ENCODE measurements at regions not wholly inside any gene's neighbourhood (a gene's known extent, or its start where the extent isn't known, plus 50 kb on each side); places are given as distances from the start of the nearest gene placed in this dataset.

DNA sequence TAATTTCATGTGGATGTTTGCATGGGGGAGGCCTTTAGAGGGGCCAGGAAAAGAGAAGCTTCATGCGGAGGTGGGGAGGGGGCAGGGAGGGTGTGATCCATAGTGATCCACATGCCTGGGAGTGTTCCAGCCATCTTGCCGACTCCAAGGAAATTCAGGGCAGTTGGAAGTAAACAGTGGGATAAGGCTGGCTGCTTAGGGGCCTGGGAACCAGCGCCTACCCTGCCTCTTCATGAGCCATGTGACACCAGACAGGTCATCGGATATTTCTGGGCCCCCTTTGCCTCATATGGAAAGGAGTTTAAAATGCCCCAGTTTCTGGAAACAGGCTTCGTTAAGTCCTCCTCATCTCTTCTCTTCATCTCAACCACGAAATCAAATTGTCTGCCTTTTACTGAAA lies 983.2 kb downstream of the BCL11B start:
- no peak for DNase-seq (ENCODE audit: low read depth)

DNA sequence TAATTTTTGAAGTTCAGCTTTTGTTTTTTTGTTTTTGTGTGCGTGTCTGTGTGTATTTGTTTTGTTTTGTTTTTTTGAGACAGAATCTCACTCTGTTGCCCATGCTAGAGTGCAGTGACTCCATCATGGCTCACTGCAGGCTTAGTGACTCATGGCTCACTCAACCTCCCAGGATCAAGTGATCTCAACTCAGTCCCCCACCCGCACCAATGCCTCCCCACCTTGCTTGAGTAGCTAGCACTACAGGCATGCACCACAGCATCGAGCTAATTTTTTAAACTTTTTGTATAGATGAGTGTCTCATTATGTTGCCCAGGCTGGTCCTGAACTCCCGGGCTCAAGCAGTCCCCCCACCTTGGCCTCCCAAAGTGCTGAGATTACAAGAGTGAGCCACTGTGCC lies 981.4 kb downstream of the BCL11B start:
- DNase-seq (ENCODE audit: low read depth) = no peak

DNA sequence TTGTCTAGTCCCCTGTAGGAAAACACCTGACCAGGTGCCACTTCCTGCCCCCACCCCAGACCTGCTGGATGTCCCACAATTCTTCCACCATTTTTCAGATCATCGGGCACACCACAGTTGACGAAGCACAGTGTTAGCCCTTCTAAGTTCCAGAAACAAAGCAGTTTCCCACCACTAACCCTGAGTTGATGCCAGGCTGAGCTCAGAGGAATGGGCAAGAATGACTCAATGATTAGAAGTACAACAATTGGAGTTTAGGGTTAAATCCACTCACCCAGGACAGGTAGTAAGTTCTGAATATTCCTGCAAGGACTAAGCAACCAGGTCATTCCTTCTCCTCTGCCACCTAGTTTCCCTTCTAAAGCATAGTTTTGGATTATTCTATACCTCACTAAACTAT lies 979.8 kb downstream of the BCL11B start:
- DNase-seq (ENCODE audit: low read depth) = no peak

DNA sequence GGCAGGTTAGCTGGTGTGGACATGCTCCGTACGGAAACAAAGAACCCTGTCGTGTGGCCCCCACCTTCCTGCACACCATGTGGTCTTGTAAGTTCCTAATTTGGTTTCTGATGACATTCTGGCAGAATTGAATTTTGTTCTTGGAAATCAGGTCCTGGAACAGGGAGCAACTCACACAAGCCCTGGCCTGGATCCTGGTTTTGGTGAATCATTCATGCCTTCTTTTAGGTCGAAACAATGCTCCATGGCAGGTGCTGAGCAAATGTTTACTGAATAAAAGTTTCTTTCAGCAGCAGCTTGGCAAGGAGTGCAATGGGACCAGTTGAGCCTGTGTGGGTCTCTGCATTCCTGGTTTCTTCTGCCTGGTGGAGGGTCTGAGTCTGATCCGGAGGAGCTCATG lies 978.4 kb downstream of the BCL11B start:
- DNase-seq (ENCODE audit: low read depth) = no peak

DNA sequence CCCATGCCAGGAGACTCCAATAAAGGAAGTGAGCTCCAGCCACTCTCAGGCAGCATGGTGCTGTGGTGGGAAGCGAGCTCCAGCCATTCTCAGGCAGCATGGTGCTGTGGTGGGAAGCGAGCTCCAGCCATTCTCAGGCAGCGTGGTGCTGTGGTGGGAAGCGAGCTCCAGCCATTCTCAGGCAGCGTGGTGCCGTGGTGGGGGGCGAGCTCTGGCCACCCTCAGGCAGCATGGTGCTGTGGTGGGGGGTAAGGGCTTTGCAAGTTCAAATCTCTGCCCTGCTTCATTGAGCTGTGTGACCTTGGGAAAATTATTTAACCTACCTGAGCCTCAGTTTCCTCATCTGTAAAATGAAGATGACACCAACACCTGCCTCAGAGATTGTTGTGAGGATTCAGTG lies 975.1 kb downstream of the BCL11B start:
- no peak for DNase-seq (ENCODE audit: low read depth)

DNA sequence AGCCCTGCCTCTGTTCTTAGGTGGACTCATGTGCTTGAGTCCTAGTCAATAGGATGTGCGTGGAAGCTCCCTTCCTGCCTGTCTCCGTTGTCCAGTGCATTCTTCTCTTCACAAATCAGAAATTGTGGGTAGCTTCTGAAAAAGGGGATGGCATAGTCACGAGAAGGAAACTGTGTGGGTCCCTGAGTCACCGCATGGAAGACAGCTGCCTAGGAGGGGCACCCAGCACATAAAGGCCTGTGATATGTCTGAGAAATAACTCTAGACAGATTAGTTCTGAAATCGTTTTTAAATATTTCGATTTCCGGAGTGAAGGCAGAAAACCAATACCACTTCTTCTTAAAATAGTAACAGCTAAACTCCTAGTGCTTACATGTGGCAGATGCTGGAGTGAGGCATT lies 974.4 kb downstream of the BCL11B start:
- no peak for DNase-seq (ENCODE audit: low read depth)

DNA sequence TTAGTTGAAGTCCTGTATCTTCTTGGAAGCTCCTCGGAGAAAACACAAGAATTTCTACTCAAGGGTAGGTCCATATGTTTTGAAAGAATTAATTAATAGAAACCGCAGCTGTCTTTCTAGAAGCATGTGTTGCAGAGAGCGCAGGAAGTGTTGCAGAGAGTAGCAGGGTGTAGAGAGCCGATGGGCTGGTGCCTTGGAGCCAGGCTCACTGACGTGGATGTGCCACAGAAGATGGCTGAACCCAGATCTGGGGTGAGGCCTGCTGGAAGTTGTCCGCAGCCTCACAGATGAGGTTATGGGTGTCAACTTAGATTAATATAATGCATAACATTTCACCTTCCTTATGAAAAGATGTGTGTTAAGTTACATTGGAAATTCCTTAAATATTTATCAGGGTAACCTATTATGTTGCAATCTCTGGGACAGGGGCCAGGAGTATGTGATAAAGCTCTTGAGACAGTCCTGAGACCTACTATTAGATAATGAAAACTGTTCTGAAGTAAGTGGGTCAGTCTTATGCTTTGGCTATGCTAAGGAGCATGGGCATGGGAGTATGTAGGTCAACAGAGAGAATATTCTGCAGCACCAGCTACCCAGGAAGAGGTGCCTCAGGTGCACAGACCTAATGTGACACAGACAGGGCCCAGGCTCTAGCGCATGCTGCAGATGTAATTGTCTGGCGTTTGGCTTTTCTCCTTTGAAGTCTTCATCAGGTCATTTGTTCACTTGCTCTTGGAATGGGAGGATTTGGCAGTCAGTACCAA lies 973.3 kb downstream of the BCL11B start:
- DNase-seq (ENCODE audit: low read depth) = no peak

DNA sequence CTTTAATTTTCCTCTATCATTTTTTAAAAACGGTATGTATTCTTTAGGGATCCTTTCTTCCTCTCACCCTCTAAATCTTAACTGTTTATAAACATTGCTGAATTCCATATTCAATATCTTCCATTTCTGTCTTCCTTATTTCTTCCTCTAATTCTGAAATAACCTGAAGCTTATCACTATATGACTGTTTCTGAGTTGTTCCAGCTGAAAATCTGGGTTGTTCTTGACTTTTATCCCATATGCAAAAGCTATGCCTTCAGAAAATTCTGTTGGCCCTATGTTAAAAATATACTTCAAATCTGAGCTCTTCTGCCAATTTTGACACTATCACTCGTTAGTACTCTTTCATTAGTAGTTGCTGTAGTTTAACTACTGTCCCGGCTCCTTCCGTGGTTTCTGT lies 970.3 kb downstream of the BCL11B start:
- no peak for DNase-seq (ENCODE audit: low read depth)

DNA sequence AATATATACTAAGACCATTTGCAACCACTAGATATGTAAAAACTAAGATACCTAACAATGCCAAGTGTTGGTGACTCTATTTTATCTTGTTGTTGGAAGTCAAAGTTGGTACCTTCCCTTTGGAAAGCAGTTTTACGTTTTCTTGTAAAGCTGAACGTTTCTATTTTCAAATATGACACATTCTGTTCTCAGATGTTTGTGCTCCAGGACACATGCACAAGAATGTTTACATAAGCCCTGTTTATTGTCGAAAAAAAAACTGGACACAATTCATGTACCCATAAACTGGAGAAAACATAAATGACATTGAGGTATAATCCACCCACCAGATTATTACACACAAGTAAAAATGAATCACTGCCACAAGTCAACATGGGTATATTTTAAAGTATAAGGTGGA lies 967.4 kb downstream of the BCL11B start:
- DNase-seq (ENCODE audit: low read depth) = no peak

DNA sequence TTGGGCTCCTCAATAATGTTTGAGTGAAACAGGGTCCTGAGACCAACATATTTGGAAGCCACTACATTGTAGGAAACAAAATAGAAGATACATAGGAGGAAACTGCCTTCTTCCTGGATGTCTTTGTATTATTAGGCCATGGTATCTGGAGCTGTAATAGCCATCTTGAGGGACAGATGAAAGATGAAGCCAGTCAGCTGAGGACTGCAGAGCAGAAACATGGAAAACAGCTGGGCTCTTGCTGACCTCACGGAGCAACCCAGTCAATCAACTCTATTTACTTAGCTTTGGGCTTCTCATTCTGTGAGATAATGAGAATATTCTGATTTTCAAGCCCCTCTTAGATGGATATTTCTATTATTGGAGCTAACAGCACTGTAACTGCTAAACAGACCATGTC lies 962.4 kb downstream of the BCL11B start:
- no peak for DNase-seq (ENCODE audit: low read depth)

DNA sequence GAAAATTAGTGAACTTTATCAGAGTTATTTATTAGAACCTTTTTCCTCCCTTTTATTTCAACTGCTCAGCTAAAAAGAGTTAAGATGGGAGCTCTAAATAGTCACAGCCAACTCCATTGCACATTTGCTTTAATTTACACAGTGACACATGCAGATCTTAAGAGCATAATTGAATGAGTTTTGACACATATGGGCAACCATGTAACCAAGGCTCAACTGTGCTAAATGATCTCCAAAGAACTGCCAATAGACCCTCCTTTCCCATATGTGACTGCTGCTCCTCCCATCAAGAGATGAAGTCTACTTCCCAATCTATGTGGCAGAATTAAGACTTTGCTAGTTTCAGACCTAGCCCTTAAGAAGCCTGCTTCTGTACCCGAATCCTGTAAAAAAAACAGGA lies 960.0 kb downstream of the BCL11B start:
- no peak for DNase-seq (ENCODE audit: low read depth)

DNA sequence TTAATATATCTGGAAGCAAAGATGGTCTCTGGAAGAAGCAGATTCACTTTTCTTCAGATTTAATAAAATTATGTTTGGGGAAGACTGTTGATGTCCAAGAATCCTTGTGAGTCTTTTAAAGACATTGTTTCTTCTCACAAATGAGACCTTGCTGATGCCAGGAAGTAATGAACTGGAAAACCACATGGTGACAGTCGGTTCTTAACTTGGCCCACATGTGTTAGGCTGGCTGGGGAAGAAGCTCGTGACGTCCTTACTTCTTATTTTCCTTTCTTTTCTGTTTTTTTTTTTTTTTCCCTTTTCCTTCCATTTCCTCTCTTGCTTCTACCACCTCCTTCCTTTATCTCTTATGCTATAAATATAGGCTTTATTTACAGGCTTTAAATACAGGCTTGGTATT lies 950.2 kb downstream of the BCL11B start:
- DNase-seq (ENCODE audit: low read depth) = no peak

DNA sequence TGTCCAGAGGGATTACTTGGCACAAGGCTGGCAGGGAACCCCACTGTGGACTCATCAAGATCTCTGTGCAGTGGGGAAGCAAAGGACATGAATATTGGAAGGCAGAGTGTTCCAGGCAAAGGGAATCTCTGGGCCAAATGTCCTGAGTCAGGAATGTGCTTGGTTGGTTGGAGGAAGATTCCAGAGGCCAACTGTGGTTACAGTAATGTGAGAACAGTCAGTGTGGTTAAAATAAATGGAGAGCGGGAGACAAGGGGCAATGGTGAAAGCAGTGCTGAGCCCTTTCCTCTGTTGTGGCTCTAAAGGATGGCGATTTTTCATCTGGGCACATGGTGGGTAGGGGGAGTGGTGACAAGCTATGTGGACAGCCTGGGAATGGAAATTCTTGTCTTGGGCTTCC lies 948.2 kb downstream of the BCL11B start:
- no peak for DNase-seq (ENCODE audit: low read depth)

DNA sequence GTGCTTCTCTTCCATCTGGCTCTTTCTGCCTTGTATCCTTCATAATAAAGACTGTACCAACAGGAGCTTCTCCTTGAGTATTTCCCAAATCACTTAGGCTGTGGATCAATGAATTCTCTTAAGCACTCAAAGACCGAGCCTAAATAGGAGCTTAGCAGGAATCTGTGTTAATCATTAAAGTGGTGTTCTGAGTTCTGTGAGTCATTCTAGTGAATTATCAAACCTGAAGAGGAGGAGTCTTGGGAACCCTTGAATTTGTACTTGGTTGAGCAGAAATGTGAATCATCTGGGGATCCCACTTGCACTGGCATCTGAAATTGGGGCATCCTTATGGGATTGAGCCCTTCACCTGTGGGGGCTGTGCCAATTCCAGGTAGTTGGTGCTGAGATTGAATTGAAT lies 946.2 kb downstream of the BCL11B start:
- no peak for DNase-seq (ENCODE audit: low read depth)

DNA sequence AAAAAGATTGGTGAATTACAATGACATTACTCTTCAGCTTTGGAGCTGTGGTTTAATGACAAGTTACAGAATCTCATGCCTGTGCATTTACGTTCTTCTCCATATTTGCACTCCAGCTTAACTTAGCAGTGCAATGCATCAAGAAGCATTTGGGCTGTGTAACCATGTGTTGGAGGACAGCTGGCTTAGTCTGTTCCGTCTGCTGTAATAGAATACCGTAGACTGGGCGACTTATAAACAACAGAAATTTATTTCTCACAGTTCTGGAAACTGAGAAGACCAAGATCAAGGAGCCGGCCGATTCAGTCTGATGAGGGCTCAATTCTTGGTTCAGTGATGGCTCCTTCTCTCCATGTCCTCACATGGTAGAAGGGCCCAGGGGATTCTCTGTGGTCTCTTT lies 943.5 kb downstream of the BCL11B start:
- no peak for DNase-seq (ENCODE audit: low read depth)

DNA sequence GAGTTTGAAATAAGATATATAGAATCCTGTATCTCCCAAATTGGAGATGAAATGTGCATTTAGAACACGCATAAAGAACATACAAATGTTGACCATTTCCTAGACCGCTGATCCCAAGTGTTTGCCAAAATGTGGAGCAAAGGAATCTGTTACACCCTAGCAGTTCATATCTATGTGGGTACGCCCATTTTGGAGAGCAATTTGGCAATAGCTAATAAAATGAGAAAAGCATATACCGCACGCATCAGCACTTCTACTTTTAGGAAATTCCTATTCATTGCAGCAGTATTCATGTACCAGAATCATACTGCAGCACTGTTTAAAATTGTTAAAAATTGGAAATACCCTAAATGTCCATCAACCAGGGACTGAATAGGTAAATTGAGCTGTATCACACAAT lies 937.8 kb downstream of the BCL11B start:
- DNase-seq (ENCODE audit: low read depth) = no peak

DNA sequence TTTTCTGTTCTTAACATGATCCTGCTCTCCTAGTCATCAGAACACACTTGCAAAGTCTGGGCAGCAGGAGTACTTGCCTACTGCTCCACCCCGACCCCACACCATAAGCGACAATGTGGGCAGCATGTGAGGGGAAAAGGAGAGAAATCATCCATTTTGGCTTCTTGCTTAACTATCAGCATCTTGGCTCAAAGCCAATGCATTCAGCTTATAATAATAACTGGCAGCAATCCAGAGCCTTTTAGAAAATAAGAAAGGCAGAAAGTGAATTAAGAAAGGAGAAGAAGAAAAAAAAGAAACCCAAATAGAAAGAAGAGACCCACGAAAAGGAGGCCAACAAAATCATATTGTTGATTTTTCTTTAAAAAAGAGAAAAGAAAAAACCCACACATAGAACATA lies 930.8 kb downstream of the BCL11B start:
- no peak for DNase-seq (ENCODE audit: low read depth)

DNA sequence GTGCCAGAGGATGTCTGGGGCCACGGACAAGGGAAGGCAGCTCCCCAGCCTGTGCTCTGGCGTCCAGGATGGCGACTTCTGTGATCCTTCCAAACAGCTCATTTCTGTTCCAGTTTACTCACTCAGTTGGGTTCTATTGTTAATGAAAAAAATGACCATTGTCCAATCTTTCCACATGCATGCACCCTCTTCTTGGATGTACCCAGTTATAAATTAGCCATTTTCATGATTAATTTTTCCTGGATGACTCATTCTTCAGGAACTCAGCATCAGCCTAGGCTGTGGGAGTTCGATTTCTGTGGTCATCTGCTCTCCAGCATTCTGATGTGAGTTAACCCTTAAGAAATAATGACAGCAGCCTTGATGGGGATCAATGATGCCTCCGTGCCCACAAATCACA lies 926.8 kb downstream of the BCL11B start:
- DNase-seq (ENCODE audit: low read depth) = no peak

DNA sequence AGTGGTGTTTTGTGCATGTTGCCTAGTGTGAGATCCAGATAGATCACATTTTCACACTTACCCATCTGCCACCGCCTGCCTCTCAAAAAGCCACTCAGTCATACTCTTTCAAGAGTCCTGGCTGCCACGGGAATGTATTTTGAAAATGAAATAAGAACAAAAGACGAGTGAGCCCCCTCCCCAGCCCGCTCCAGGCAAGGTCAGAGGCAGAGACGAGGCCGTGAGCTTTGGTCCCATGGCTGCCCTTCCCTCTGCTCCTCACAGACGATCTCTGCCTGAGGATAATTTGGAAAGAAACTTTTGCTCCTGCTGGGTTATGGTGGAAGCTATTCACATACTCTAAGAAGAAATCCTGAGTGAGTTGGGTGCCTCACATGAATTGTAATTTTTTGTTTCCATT lies 924.3 kb downstream of the BCL11B start:
- DNase-seq (ENCODE audit: low read depth) = no peak

DNA sequence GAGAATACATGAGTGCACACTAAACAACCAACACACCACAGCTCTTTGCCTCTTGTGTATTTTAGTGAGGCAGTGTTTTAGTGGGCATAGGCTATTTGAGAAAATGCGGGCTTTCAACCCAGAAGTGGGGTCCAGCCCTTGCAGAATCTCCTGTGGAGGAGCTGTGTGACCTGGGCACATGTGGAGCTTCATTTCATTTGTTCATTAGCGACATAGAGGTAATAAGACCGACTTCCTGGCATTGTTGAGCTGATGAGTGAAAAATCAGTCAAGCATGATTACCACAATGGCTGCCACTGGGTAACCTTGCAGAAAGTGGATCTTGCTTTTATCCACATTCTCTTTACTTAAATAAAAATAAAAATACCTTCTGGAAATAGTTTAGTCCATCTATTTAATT lies 923.5 kb downstream of the BCL11B start:
- no peak for DNase-seq (ENCODE audit: low read depth)

DNA sequence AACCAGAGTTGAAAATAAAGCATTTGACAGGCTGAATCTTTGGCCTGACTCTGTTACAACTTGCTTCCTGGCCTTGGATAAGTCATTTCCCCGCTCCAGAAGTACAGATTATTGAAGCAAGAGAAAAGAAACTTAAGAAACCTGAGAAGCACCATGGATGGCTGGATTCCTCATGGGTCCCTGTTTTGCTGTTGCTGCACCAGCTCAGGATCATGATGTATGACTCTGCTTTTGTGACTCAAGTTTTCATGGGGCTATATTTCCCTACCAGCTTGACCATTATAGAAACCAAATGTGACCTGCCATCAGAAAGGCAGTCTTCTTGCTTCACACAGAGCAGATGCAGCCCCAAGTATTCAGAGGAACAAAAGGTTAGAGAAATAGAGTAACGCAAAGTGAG lies 921.8 kb downstream of the BCL11B start:
- no peak for DNase-seq (ENCODE audit: low read depth)

DNA sequence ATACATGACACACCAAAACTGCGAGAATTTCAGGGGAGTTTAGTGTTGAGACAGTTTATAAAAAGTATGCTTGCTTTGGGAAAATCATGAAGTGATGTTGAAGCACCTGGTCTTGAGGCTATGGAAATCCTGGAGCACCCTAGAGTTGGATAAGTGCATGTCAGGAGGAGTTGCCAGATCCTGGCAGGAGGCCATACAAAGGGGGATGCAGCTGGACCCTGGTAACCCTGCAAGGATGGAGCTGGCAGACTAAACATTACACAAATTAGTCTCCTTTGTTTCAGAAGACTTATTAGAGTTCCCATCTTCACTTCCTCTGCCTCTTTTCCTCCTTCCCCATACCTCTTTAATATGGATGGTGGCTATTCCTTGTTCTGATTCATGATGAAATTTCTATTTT lies 907.0 kb downstream of the BCL11B start:
- DNase-seq (ENCODE audit: low read depth) = no peak

DNA sequence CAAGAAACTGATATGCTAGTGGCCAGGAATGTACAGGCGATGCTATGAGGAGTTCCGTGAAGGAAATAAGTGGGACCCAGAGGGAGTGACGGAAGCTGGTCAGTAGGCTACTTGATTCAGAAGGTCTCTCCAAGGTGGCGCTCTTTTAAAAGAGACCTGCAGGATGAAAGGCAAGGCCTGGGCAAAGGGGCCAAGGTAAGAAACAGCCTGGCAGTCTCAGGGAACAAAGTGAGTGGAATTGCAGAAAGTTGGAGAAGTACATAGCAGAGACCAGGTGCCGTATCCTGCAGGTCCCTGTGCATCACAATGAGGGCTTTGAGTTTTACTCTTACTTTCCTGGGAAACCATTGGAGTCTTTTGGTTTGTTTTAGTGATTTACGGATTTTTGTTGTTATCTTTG lies 905.6 kb downstream of the BCL11B start:
- DNase-seq (ENCODE audit: low read depth) = no peak

DNA sequence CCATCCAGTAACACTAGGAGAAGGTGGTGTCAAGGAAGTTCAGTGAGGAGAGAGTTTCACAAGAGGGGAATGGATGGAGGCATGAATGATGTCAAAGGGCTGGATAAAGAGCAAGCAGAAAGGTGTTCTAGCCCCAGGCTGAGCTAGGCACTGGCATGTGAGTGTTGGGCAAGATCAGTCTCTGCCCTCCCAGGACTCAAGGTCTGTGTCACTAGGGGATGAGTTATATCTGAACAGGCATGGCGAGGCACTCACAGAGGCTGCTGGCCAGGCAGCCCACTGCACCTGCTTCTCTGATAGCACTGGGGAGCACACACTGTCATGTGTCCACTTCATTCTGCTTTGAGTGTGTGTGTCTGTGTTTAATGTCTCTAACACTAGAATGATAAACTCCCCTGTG lies 903.8 kb downstream of the BCL11B start:
- DNase-seq (ENCODE audit: low read depth) = no peak

DNA sequence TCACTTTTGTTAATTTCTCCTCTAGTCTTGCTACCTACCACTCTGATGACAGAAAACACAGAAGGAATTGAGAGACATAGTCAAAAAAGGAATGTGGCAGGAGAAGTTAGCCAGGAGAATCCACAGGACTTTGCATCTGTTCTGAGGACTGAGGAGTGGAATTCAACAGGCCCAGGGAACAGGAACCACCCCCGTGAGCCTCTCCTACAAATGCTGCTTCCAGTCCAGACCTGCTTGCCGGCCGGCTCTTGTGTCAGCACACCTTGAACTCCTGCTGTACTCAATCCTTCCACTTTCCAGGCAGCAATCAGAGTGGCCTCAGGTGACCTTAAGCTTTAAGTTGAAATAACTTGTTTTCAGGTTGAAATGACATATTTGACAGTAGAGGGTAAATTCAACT lies 903.1 kb downstream of the BCL11B start:
- no peak for DNase-seq (ENCODE audit: low read depth)
